ENCODE measurements at regions not wholly inside any gene's neighbourhood (a gene's known extent, or its start where the extent isn't known, plus 50 kb on each side); places are given as distances from the start of the nearest gene placed in this dataset.
"Not testable (repeated sequence)": the region's sequence is repeated elsewhere in the genome, so short reads cannot be mapped to it uniquely, and the experiment has no call there.

GRCh38 chr14:104395276-104395675, 184.3 kb upstream of the C14orf180 start:
- no peak for DNase-seq (ENCODE audit: extremely low read depth in 1 of 2, low read depth in 1 of 2)

DNA sequence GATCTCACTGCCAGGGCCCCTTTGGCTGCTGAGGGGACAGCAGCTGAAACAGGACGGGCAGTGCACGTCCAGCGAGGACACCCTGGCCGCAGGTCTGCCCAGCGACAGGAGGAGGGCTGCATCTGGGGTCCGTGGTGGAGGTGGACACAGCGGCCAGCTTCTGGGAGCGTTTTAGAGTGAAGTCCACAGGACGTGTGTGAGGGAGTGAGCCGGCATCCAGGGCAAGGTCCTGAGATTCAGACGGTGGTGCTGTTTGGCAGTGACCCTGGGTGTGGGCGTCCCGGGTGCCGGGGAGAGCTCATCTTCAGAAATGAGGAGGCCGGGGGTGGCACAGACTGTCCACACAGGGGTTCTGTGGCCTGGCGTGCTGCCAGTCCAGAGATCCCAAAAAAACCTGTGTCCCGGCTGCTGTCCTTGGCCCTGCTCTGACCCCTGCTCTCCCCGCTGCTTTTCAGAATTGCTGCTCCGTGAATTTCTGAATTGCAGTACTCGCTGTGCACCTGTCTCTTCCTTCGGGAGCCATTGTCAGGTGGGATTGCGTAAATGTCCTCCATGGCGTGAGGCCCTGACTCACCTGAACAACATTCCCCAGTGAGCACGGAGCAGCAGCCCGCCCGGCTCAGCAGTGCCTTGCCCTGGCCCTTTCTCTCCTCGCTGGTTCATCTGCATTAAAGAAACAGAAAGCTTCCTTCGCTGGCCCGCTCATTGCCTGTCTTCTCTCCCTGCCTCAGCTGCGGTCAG, 183.5 kb upstream of the C14orf180 start:
- no peak for DNase-seq (ENCODE audit: extremely low read depth in 1 of 2, low read depth in 1 of 2)

- no peak for DNase-seq (ENCODE audit: extremely low read depth in 1 of 2, low read depth in 1 of 2)
Observed at GRCh38 chr14:104396682-104397470, 182.7 kb upstream of the C14orf180 start.

GRCh38 chr14:104397956-104398355, 181.6 kb upstream of the C14orf180 start:
- DNase-seq (ENCODE audit: extremely low read depth in 1 of 2, low read depth in 1 of 2), result no peak

GRCh38 chr14:104398656-104399055, 180.9 kb upstream of the C14orf180 start:
- DNase-seq (ENCODE audit: extremely low read depth in 1 of 2, low read depth in 1 of 2), result no peak

- no peak for DNase-seq (ENCODE audit: extremely low read depth in 1 of 2, low read depth in 1 of 2)
Observed at GRCh38 chr14:104399432-104400155, 180.0 kb upstream of the C14orf180 start.

DNA sequence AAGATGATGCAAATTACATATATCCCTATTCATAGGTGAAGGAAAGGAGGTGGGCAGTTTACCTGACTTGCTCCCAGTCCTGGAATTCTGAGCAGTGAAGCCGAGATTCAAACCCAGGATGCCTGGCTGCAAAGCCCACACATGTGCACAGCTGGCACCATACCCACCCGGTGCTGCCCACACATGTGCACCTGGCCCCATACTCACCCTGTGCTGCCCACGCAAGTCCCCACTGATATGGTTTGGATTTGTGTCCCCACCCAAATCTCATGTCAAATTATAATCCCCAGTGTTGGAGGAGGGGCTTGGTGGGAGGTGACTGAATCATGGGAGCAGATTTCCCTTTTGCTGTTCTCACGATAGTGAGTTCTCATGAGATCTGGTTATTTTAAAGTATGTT, 179.2 kb upstream of the C14orf180 start:
- DNase-seq (ENCODE audit: extremely low read depth in 1 of 2, low read depth in 1 of 2), result no peak

- DNase-seq (ENCODE audit: extremely low read depth in 1 of 2, low read depth in 1 of 2), result no peak
Observed at GRCh38 chr14:104401785-104402184, 177.8 kb upstream of the C14orf180 start.

DNA sequence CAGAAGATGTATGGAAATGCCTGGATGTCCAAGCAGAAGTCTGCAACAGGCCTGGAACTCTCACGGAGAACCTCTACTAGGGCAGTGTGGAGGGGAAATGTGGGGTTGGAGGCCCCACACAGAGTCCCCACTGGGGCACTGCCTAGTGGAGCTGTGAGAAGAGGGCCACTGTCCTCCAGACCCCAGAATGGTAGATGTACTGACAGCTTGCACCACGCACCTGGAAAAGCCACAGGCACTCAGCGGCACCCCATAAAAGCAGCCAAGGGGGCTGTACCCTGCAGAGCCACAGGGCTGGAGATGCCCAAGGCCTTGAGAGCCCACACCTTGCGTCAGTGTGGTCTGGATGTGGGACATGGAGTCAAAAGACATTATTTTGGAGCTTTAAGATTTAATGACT, 177.3 kb upstream of the C14orf180 start:
- DNase-seq (ENCODE audit: extremely low read depth in 1 of 2, low read depth in 1 of 2), result not testable (repeated sequence)

DNA sequence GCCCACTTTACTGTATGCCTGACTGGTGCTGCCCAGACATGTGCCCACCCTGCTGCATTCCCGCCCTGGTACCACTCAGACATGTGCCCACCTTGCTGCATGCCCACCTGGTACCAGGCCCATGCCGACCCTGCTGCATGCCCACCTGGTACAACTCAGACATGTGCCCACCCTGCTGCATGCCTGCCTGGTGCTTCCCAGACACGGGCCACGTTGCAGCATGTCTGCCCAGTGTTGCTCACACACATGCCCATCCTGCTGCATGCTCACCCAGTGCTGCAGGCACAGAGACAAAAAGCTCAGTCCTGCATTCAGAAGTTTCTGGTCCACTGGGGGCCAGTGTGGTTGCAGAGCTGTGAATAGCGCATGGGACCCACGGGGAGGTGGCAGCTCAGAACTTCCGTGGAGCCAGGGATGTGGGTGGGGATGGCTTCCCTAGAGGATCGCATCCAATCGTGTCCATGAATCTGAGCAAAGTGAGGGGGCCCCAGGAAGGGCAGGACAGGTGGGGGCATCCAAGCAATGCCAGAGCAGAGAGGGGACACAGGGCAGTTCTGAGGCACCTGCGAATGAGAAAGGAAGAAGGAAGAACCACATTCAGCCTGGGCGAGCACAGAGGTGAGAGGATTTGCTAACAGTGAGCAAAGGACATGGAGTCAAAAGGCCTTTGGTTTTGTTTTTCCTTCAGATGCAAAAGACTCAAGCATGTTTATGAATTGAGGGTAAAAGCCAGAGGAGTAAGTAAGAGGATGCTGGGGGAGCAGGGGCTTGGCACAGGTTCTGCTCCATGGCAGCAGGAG, 175.9 kb upstream of the C14orf180 start:
- no peak for DNase-seq (ENCODE audit: extremely low read depth in 1 of 2, low read depth in 1 of 2)

GRCh38 chr14:104404922-104405321, 174.6 kb upstream of the C14orf180 start:
- DNase-seq (ENCODE audit: extremely low read depth in 1 of 2, low read depth in 1 of 2), result no peak

DNA sequence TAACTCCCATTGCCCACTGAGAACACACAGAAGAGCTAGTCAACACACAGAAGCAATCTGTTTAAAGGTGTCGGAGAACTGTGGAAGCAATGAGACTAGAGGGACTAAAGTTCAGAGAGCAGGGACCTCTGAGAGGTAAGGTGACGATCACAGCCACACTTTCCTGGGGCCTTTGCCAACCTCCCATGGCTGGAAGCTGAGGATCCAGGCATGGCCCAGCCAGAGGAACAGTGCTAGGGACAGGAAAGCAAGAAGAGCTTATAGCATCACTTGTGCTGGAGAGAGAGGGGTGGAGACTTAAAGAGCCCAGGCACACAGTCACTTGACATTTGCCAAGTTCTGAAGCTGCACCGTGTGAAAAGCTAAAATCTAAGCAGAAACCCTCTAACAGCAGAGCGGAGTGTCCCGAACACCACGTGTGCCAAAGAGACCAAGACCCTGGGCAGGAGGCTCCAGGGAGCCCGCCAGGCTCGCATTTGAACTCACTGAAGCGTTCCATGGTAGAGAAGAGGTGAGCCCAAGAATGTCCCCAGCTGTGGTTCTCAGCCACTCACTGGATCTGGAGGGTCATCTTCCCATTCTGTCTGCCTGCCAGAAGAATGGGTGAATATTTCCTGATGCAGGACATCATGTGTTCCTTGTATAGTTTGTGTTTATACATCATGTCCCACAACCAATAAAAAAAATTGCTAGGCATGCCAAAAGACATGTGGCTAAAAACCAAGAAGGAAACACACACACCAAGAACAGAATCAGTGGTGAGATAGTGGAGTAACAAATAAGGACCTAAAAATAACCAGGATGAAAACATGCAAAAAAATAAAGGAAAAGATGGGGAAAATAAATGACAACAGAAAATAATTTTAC, 174.0 kb upstream of the C14orf180 start:
- DNase-seq (ENCODE audit: extremely low read depth in 1 of 2, low read depth in 1 of 2), result no peak

- no peak for DNase-seq (ENCODE audit: extremely low read depth in 1 of 2, low read depth in 1 of 2)
Observed at GRCh38 chr14:104406831-104407230, 172.7 kb upstream of the C14orf180 start.

DNA sequence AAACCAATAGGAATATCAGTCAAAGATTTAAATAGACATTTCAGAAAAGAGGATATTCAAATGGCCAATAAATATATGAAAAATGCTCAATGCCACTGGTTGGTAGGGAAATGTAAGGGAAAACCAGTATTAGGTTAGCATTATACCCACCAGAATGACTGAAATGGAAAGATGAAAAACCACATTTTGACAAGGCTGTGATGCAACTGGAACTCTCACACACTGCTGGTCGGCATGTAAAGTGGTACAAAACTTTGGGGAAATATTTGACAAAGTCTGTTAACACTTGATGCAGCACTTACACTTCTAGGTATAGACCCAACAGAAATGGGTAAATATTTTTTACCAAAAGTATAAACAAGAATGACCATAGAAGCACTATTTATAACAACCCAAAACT, 163.2 kb upstream of the C14orf180 start:
- DNase-seq (ENCODE audit: extremely low read depth in 1 of 2, low read depth in 1 of 2), result no peak

- no peak for DNase-seq (ENCODE audit: extremely low read depth in 1 of 2, low read depth in 1 of 2)
Observed at GRCh38 chr14:104419865-104420505, 159.6 kb upstream of the C14orf180 start.

DNA sequence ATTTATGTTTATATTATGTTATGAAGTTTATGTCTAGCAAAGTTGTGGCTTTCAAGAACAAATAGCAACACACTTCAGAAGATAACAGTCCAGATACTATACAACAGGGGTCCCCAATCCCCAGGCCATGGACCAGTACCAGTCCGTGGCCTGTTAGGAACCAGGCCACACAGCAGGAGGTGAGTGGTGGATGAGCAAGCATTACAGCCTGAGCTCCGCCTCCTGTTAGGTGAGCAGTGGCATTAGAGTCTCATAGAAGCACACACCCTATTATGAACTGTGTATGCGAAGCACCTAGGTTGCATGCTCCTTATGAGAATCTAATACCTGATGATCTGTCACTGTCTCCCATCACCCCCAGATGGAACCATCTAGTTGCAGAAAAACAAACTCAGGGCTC, 159.0 kb upstream of the C14orf180 start:
- DNase-seq (ENCODE audit: extremely low read depth in 1 of 2, low read depth in 1 of 2), result not testable (repeated sequence)

GRCh38 chr14:104420990-104421389, 158.6 kb upstream of the C14orf180 start:
- DNase-seq (ENCODE audit: extremely low read depth in 1 of 2, low read depth in 1 of 2), result no peak

GRCh38 chr14:104421401-104421821, 158.2 kb upstream of the C14orf180 start:
- no peak for DNase-seq (ENCODE audit: extremely low read depth in 1 of 2, low read depth in 1 of 2)
